GM21526 (cell line): ENCODE measurements at regions not wholly inside any gene's neighbourhood (a gene's known extent, or its start where the extent isn't known, plus 50 kb on each side); places are given as distances from the start of the nearest gene placed in this dataset.
A peak's percentile ranks its signal among the peaks of the same experiment; 100 is the strongest.
"Not testable (repeated sequence)": the region's sequence is repeated elsewhere in the genome, so short reads cannot be mapped to it uniquely, and the experiment has no call there.

Source experiments
- ATAC-seq: cut with Tn5 transposase; IDR thresholded peaks from one replicate; pipeline ENCODE4 v1.9.1; 2021; ENCODE audit warnings: moderate library complexity; ENCODE audit not compliant: unreplicated experiment, low FRiP score

DNA sequence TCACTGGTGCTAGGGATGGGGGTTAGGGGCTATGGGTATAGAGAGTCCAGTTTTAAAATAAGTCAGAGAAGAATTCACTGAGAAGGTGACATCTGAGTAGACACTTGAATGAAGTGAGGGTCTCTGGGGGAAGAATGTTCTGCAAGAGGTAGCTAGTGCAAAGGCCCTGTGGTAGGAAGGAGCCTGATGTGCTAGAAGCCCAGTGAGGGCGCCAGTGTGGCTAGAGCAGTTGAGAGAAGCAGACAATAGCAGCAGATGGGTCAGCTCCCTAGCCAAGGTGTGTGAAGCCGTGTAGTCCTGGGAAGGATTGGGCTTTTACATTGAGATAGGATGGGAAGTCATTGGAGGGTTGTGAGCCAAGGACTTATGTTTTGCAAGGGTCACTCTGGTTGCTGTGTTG is 105.8 kb upstream of the PELI1 start:
- no peak for ATAC-seq

DNA sequence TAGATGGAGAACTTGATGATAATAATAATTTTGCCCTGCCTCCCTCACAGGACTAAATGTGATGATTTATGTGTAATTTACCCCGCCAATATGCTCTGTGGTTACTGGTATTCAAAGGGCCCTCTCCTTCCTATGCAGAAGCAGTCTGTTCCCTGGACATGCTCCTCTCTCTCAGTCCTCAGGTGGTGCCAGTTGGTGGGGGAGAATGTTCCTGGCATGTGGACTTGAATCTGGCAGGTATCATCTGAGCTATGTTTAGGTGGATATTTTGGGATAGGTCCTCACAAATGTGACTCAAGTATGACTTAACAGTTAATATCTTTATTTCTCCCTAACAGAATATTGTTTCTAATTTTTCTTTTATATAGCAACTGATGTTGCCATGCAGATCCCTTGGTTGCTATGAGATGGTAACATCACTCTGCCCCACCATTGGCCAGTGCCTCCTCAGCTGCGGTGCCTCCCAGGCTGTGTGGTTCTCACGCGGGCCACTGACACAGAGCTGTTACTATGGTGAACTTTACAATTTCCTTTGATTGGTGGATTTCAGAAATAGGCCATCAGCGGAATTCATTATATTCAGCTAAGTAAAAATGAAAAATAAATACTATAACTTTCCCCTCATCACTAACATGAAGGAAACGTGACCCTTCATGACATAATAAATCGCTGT is 106.7 kb upstream of the PELI1 start:
- no peak for ATAC-seq

DNA sequence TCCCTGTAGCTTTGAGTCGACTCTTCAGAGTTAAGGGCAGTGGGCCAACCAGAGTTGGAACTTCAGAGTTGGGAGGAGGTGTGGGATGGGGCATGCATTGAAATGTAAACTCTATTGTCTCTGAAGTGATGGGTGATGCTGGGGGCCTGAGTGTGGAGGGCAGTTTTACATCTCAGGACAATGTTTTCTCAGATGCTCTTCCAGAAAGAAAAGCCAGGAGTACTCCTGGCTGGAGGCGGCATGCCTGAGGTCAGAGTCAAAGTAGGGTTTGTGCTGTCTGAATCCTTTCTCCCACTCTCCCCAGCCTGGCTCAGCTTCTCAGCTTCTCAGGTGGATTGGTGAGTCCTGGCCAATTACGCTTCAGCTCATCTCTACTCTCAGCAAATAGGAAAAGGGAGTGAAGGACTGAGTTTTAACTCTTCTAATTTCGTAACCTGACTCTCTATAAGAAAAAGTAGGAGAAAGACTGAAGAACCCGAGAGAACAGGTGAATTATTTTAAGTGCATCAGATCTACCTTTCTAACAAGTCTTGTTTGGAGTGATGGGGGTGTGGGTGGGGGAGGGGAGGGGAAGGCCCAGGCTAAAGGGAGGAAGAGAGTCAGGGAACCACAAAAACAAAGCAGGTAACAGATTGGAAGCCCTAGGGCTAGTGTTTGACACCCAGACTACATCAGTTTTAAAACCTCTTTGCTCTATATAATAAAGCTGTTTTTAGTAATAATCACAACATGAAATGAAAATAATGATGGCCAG is 107.5 kb upstream of the PELI1 start:
- no peak for ATAC-seq

DNA sequence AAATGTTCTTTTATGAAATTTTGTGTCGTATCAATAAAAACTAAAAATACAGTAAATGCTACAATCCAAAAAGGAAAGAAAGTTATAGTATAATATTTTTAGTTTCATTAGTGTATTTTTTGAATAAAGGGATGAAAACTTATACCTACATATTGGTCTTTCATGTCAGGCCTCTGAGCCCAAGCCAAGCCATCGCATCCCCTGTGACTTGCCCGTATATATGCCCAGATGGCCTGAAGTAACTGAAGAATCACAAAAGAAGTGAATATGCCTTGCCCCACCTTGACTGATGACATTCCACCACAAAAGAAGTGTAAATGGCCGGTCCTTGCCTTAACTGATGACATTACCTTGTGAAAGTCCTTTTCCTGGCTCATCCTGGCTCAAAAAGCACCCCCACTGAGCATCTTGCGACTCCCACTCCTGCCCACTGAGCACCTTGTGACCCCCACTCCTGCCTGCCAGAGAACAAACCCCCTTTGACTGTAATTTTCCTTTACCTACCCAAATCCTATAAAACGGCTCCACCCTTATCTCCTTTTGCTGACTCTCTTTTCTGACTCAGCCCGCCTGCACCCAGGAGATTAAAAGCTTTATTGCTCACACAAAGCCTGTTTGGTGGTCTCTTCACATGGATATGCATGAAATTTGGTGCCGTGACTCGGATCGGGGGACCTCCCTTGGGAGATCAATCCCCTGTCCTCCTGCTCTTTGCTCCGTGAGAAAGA is 108.2 kb upstream of the PELI1 start:
- ATAC-seq, result not testable (repeated sequence)

DNA sequence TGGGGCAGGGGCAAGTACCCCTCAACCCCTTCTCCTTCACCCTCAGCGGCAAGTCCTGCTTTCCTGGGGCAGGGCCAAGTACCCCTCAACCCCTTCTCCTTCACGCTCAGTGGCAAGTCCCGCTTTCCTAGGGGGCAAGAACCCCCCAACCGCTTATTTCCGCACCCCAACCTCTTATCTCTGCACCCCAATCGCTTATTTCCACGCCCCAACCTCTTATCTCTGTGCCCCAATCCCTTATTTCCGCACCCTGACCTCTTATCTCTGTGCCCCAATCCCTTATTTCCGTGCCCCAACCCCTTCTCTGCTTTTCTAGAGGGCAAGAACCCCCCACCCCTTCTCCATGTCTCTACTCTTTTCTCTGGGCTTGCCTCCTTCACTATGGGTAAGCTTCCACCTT is 109.2 kb upstream of the PELI1 start:
- ATAC-seq, result not testable (repeated sequence)

DNA sequence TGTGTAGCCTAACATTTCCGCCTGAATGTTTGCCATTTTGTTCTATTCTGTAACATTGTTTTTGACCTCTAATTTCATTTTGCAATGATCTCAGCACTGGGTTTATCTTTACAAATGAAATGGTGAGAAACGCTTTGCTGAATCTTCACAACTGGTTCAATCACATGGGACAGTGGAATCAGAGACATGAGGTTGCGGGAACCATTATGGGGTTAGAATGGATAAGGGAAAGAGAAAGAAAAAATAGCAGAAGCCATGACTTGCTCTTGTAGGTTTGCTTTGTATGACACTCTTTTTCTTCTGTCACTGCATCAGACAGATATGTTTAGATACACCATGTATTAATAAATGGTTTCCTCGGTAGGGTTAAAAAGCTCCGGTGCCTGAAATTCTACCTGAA is 114.3 kb upstream of the PELI1 start:
- no peak for ATAC-seq

DNA sequence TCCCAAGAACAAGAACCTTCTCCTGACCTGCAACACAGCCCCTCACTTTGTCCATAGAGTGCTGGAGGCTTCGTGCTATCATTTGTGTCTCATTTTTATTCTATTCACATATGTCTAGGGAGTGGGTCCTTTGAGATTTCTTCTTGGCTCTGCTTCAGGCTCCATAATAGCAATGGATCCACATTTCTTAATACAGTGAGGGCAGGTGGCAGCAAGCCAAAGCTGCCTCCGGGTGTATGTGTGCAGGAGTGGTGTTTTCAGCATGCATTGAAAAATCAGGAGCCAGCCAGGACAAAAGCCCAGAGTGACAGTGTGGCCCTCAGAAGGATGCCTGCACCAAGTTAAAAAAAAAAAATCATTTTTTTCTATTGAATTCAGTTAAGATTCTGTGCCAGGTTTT is 115.1 kb upstream of the PELI1 start:
- no peak for ATAC-seq

DNA sequence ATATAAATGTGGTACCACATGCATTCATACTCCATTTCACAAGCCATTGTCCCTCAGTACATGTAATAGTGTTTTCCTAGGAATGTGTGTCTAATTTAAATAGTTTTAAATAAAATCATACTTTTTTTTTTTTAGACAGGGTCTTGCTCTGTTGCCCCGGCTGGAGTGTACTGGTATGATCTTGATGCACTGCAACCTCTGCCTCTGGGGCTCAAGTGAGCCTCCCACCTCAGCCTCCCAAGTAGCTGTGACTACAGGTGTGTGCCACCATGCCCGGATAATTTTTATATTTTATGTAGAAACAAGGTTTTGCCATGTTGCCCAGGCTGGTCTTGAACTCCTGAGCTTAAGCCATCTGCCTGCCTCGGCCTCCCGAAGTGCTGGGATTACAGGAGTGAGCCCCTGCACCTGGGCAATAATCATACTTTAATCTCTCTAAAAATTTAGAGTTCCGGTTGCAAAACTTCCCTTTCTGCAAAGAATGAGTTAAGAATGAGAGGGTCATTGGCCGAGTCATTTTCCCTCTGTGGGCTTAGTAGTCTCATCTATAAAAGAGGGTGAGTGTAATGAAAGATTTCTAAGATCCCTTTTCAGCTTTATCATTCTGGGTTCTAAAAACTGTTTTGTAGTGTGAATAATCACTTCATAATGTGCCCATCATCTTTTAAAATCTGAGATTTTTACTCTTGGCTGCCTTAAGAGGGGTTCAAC is 116.0 kb upstream of the PELI1 start:
- ATAC-seq, result no peak

DNA sequence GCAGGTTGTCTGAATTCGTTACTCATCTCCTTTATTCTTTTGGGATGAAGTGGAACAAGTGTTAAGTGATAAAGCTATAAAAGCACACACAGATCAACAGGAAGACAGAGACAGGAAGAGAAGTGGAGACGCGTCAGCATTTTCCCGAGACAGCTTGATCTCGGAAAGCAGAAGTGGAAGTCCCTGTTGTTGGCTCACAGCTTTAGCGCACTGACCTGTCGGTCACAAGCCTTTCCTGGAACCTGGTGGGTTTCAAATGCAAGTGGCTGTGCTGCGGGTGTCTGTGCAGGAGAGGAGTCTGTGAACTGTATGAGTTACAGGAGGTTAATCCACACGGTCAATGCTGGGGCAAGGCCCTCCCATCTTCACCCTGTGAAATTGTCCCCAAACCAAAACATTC is 116.6 kb upstream of the PELI1 start:
- ATAC-seq, result peak; percentile 95

DNA sequence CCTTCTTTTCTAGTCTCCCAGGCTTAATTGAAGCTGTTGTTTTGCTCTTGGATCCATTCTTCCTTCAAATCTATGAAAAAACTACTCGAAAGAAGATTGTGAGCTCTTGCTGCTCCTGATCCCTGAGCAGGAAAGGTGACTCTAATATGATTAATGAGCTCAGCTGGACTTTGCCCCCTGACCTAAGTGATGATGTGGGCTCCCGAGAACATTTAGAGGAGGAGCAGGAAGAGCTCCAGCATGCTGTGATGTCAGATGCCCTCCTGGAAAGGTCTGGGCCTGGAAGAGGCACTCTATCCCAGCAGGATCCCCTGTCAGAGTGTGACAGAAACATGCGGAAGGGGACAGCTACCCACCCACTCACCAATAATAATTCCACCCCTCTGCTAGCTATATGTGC is 117.9 kb upstream of the PELI1 start:
- ATAC-seq, result no peak

DNA sequence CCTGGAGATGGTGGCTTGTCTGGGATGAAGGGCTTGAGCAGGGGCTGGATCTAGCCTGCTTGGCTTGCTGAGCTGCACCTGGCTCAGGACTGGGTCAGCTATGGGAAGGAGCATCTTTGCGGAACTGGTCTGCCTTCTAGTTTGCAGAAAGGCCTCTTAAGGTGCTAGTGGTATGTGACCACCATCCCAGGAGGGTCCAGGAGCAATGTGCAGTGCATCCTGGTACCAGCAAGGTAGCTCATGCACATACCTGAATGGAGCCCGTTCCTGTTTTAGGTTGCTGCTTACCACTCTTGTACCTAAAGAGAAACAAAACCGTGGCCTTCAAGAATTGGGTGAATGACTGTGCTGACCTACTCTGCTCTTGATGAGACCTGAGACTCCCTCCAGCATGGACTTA is 118.6 kb upstream of the PELI1 start:
- ATAC-seq, result no peak

DNA sequence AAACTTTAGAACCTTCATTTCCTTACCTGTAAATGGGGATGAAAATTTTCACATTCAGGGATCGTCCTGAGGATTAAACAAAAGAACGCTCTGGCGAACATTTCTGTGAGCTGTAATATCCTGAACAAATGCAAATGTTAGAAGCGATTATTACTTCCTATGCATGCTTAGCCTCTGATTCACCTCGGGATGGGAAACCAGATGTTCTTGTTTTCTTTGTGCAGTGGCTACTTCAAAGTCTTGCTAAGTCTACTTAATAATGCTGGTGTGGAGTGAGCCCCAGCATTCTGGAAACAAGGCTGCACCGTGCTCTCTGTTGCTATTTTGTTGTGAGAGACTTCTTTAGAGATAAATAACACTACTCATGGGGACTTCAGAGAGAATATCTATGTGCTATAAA is 119.1 kb upstream of the PELI1 start:
- ATAC-seq, result no peak

DNA sequence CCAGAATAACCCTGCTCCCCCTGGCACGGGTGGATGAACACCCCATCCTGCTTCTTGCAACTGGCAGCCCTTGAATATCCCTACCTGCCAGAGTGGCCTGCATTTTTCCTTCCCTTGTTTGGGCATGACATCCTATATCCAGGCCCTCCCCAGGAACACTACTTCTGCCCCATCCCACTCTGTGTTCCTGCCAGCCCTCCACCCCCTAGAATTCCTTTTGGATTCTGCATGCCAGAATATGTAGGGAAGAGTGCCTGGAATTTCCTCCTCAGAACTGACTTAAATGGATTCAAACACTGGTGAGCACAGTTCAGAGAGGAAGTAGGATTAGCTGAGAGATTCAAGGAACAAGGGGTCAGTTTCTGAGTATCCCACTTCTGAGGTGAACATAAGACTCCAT is 123.5 kb upstream of the PELI1 start:
- ATAC-seq, result no peak

DNA sequence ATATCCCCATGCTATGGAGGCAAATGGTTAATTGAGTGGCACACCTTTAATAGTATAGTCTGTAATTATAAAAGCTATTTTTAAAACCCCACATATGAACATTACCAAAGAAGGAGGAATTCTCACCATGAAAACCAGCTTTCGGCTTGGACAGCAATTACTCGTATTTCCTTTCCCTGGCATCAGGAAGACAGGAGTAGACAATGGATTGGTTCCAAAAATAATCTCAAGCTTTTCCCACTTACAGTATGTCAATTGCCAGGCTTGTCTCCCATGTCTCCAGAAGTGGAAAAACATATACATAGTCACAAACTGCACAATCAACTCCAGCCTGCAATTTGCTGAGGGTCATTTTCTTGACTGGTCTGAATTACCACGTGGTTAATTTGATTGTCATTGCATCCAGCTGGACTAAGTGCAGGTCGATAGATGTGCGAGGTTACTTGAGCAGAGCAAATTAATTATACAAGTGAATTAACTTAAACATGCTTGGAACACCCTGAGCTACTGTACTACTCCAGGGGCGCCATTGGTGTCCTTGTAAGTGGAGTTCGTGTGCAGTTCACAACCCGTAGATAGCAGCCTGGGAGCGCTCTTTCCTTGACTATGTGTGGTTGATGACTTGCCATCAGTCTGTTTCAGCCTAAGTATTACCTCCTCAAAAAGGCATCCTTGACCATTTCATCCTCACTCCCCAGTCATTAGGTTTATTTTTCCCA is 124.3 kb upstream of the PELI1 start:
- ATAC-seq, result no peak

DNA sequence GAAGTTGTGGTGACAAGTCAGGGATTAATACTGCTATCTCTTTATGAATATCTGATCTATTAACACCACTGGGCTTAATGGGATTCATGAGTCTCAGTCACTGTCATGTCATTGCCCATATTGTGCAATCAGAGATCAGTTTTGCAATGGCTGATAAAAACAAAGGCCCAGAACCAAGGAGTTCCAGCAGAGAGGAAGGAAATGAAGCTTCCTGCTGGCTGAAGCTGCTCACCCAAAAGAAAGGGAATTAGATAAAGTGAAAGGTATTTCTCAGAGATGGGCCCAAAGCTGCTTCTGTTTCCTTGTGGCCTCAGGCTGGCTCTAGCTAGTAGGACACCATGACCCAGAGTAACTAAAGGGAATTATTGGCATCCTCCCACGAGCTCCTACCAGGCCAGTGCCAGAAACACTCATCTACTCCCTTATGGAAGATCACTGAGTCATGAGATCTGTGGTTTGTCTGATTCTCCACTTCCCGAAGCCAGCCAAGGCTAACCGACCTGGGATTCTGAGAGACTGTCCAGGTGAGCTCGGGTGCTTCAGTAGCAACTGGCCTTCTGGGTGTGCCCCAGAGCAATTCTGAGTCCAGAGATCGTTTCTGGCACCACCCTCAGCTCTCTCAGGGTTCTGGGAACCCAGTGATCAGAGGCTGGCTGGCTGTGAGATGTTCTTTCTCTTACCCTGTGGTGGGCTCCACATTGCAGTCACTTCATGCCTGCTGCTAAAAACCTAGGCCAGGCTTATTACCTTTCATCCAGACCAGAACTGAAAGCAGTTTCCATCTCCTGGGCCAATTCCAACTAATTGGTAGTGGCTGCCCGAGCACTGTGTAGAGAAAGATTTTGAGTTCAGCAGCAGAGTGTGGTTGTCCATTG is 129.5 kb upstream of the PELI1 start:
- no peak for ATAC-seq

DNA sequence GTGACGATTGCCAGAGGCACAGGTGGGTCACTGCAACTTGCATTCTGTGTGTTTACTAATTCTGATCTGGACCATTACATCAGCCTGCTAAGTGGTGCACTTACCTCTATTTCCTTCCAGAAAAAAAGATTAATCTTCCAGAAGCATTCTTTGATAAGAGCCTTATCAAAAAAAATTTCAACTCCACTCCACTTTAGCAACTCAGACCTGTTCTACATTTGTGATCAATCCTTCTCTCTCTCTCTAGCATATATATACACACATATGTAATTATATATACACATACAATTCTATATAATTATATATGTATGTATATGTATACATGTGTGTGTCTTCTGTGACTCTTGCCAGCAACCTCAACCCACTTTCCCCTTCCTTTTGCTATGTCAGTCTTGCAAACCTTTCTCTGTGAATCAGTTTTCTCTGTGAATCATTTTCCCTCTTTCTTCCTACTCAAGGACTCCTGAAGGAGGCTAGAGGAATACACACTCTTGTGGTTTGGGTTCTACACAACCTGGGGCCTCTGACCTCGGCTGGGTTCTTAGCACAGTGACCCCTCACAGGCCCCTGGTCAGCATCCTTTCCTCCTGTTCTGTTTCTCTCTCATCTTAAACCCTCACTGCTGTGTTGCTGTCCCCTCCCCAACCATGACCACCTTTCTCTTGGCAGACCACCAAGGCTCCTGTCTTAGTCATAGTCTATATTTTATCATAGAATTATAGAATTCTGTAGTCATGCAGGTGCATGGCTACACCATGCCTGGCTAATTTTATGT is 130.4 kb upstream of the PELI1 start:
- ATAC-seq, result no peak

DNA sequence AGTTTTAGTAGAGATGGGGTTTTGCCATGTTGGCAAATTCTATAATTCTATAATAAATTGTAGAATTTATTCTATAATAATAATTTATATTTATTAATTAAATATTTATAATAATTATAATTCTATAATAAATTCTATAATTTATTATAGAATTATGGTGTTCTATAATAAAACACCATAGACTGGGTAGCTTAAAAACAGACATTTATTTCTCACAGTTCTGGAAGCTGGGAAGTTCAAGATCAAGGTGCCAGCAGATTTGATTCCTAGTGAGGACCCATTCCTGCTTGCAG is 130.9 kb upstream of the PELI1 start:
- no peak for ATAC-seq

DNA sequence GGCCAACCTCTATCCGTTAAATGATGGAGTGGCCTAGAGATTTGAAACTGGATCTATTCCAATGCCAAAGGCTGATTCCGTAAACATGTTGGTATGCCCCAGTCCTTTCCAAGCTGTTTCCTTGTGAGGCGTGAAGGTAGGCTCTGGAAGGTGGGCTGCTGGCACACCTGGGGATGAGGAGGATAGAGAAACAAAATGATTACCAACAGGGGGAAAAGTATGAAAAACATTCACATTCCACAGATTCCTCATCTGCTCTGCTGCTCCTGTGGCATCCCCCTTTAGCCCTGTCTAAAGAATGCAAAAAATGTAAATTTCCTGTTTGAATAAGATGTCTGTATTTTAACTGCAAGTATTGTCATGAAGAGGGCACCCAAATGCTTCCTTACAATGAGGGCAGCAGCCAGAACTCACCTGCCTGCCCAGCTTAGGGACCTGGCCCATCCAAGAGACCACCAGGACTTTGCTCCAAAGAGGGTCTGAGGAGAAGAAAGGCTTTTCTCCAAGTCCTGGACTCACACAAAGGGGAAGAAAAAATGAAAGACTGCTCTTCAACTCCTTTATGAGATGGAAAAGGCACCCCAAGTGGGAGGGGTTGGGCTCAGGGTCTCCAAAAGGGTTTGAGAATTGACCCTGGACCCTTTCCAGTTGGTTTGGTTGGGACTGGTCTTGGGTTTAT is 132.3 kb upstream of the PELI1 start:
- ATAC-seq, result no peak
